ENCODE measurements at regions not wholly inside any gene's neighbourhood (a gene's known extent, or its start where the extent isn't known, plus 50 kb on each side); places are given as distances from the start of the nearest gene placed in this dataset.
"Not testable (repeated sequence)": the region's sequence is repeated elsewhere in the genome, so short reads cannot be mapped to it uniquely, and the experiment has no call there.

- in situ Hi-C loops (cut with HindIII; ENCODE audit: low pct_unique_long_range_greater_than_20kb, low sequenced_read_pairs), result no loop called here
- no peak for DNase-seq (ENCODE audit: low read depth)
Observed at GRCh38 chr12:83893101-83893500, 1019.5 kb downstream of the SLC6A15 start.

GRCh38 chr12:83889745-83890144 is 1022.9 kb downstream of the SLC6A15 start:
- in situ Hi-C loops (cut with HindIII; ENCODE audit: low pct_unique_long_range_greater_than_20kb, low sequenced_read_pairs), result no loop called here
- DNase-seq (ENCODE audit: low read depth), result no peak

- in situ Hi-C loops (cut with HindIII; ENCODE audit: low pct_unique_long_range_greater_than_20kb, low sequenced_read_pairs), result no loop called here
- no peak for DNase-seq (ENCODE audit: low read depth)
Observed at GRCh38 chr12:83886479-83886878, 1026.1 kb downstream of the SLC6A15 start.

- not testable (repeated sequence) for DNase-seq (ENCODE audit: low read depth)
Observed at GRCh38 chr12:83870921-83871599, 1041.5 kb downstream of the SLC6A15 start.

GRCh38 chr12:83866477-83866876 is 1046.1 kb downstream of the SLC6A15 start:
- in situ Hi-C loops (cut with HindIII; ENCODE audit: low pct_unique_long_range_greater_than_20kb, low sequenced_read_pairs), result no loop called here

More at GRCh38 chr12:83870921-83871599, 1041.5 kb downstream of the SLC6A15 start:
- in situ Hi-C loops (cut with HindIII; ENCODE audit: low pct_unique_long_range_greater_than_20kb, low sequenced_read_pairs), result not testable (repeated sequence)

GRCh38 chr12:83865431-83865830 is 1047.2 kb downstream of the SLC6A15 start:
- no peak for DNase-seq (ENCODE audit: low read depth)
- in situ Hi-C loops (cut with HindIII; ENCODE audit: low pct_unique_long_range_greater_than_20kb, low sequenced_read_pairs), result no loop called here

More at GRCh38 chr12:83866477-83866876, 1046.1 kb downstream of the SLC6A15 start:
- no peak for DNase-seq (ENCODE audit: low read depth)

- no peak for DNase-seq (ENCODE audit: low read depth)
- in situ Hi-C loops (cut with HindIII; ENCODE audit: low pct_unique_long_range_greater_than_20kb, low sequenced_read_pairs), result no loop called here
Observed at GRCh38 chr12:83864054-83864453, 1048.5 kb downstream of the SLC6A15 start.

GRCh38 chr12:83859021-83859420 is 1053.6 kb downstream of the SLC6A15 start:
- in situ Hi-C loops (cut with HindIII; ENCODE audit: low pct_unique_long_range_greater_than_20kb, low sequenced_read_pairs), result no loop called here
- DNase-seq (ENCODE audit: low read depth), result no peak

GRCh38 chr12:83856803-83857202 is 1055.8 kb downstream of the SLC6A15 start:
- in situ Hi-C loops (cut with HindIII; ENCODE audit: low pct_unique_long_range_greater_than_20kb, low sequenced_read_pairs), result no loop called here
- no peak for DNase-seq (ENCODE audit: low read depth)

GRCh38 chr12:83850531-83850930 is 1062.1 kb downstream of the SLC6A15 start:
- no peak for DNase-seq (ENCODE audit: low read depth)
- in situ Hi-C loops (cut with HindIII; ENCODE audit: low pct_unique_long_range_greater_than_20kb, low sequenced_read_pairs), result no loop called here

GRCh38 chr12:83848702-83849101 is 1063.9 kb downstream of the SLC6A15 start:
- in situ Hi-C loops (cut with HindIII; ENCODE audit: low pct_unique_long_range_greater_than_20kb, low sequenced_read_pairs), result no loop called here
- no peak for DNase-seq (ENCODE audit: low read depth)

- no peak for DNase-seq (ENCODE audit: low read depth)
- in situ Hi-C loops (cut with HindIII; ENCODE audit: low pct_unique_long_range_greater_than_20kb, low sequenced_read_pairs), result no loop called here
Observed at GRCh38 chr12:83843541-83843940, 1069.1 kb downstream of the SLC6A15 start.

- in situ Hi-C loops (cut with HindIII; ENCODE audit: low pct_unique_long_range_greater_than_20kb, low sequenced_read_pairs), result no loop called here
- DNase-seq (ENCODE audit: low read depth), result no peak
Observed at GRCh38 chr12:83841620-83842019, 1071.0 kb downstream of the SLC6A15 start.

- in situ Hi-C loops (cut with HindIII; ENCODE audit: low pct_unique_long_range_greater_than_20kb, low sequenced_read_pairs), result no loop called here
- DNase-seq (ENCODE audit: low read depth), result peak; percentile 13
Observed at GRCh38 chr12:83827860-83828259, 1084.7 kb downstream of the SLC6A15 start.

- in situ Hi-C loops (cut with HindIII; ENCODE audit: low pct_unique_long_range_greater_than_20kb, low sequenced_read_pairs), result no loop called here
- no peak for DNase-seq (ENCODE audit: low read depth)
Observed at GRCh38 chr12:83827193-83827592, 1085.4 kb downstream of the SLC6A15 start.

GRCh38 chr12:83826112-83826511 is 1086.5 kb downstream of the SLC6A15 start:
- in situ Hi-C loops (cut with HindIII; ENCODE audit: low pct_unique_long_range_greater_than_20kb, low sequenced_read_pairs), result no loop called here
- DNase-seq (ENCODE audit: low read depth), result peak; percentile 37

GRCh38 chr12:83823386-83824045 is 1089.1 kb downstream of the SLC6A15 start:
- in situ Hi-C loops (cut with HindIII; ENCODE audit: low pct_unique_long_range_greater_than_20kb, low sequenced_read_pairs), result no loop called here
- peak; percentile 41 for DNase-seq (ENCODE audit: low read depth)

- DNase-seq (ENCODE audit: low read depth), result no peak
- in situ Hi-C loops (cut with HindIII; ENCODE audit: low pct_unique_long_range_greater_than_20kb, low sequenced_read_pairs), result no loop called here
Observed at GRCh38 chr12:83821967-83822366, 1090.6 kb downstream of the SLC6A15 start.

- DNase-seq (ENCODE audit: low read depth), result no peak
Observed at GRCh38 chr12:83818881-83819280, 1093.7 kb downstream of the SLC6A15 start.

GRCh38 chr12:83817730-83818129 is 1094.9 kb downstream of the SLC6A15 start:
- no peak for DNase-seq (ENCODE audit: low read depth)
- in situ Hi-C loops (cut with HindIII; ENCODE audit: low pct_unique_long_range_greater_than_20kb, low sequenced_read_pairs), result no loop called here

More at GRCh38 chr12:83818881-83819280, 1093.7 kb downstream of the SLC6A15 start:
- in situ Hi-C loops (cut with HindIII; ENCODE audit: low pct_unique_long_range_greater_than_20kb, low sequenced_read_pairs), result no loop called here
